WTC11 (cell line): ENCODE measurements at regions not wholly inside any gene's neighbourhood (a gene's known extent, or its start where the extent isn't known, plus 50 kb on each side); places are given as distances from the start of the nearest gene placed in this dataset.
A peak's percentile ranks its signal among the peaks of the same experiment; 100 is the strongest.
"Not testable (repeated sequence)": the region's sequence is repeated elsewhere in the genome, so short reads cannot be mapped to it uniquely, and the experiment has no call there.

ENCODE experiments used
- ATAC-seq: fragments of 200-7000 bp; cut with Tn5 transposase; 2 replicates; pipeline ENCODE4 v1.10.0; 2021; ENCODE audit warnings: mild to moderate bottlenecking, moderate library complexity
- CTCF ChIA-PET: fragments of 300-600 bp; sonication (Branson Sonifier 250); formaldehyde crosslinking; loops from one replicate; lab custom pipeline; 2021; ENCODE audit warnings: antibody characterized with exemption; lab: Charles Lee
- POLR2A ChIA-PET: fragments of 350-600 bp; sonication (Branson Sonifier 250); formaldehyde crosslinking; loops from one replicate; lab custom pipeline; 2021; ENCODE audit warnings: antibody characterized with exemption; lab: Charles Lee
- DNase-seq: peaks from one replicate; pipeline ENCODE4 v3.0.0; 2021; ENCODE audit warnings: low spot score
- H3K27ac Mint-ChIP-seq: 2 replicates; pipeline ENCODE4 v1.8.0; 2021; ENCODE audit warnings: mixed read lengths
- H3K27me3 Mint-ChIP-seq: 2 replicates; pipeline ENCODE4 v1.8.0; 2021; ENCODE audit warnings: low read depth, mild to moderate bottlenecking, moderate library complexity, mixed read lengths
- H3K36me3 Mint-ChIP-seq: 2 replicates; pipeline ENCODE4 v1.8.0; 2021; ENCODE audit warnings: mixed read lengths
- H3K4me1 Mint-ChIP-seq: 2 replicates; pipeline ENCODE4 v1.8.0; 2022; ENCODE audit warnings: mixed read lengths
- H3K4me3 Mint-ChIP-seq: 2 replicates; pipeline ENCODE4 v1.8.0; 2021; ENCODE audit warnings: mild to moderate bottlenecking, moderate library complexity, mixed read lengths
- H3K9me3 Mint-ChIP-seq: 2 replicates; pipeline ENCODE4 v1.8.0; 2021; ENCODE audit warnings: mixed read lengths
- AFF4 ChIP-seq: sonication (generic); formaldehyde crosslinking; IDR thresholded peaks from 2 replicates; pipeline ENCODE4 v1.8.1; 2023; ENCODE audit warnings: mild to moderate bottlenecking, missing genetic modification reagents, borderline replicate concordance
- ESRRA ChIP-seq: sonication (generic); formaldehyde crosslinking; IDR thresholded peaks from 2 replicates; pipeline ENCODE4 v1.8.1; 2022; ENCODE audit warnings: mild to moderate bottlenecking, missing genetic modification reagents, borderline replicate concordance
- FOXJ3 ChIP-seq: sonication (generic); formaldehyde crosslinking; IDR thresholded peaks from 2 replicates; pipeline ENCODE4 v1.9.0; 2021; ENCODE audit warnings: missing genetic modification reagents, mild to moderate bottlenecking, borderline replicate concordance
- GTF2I ChIP-seq: fragments of 250-450 bp; sonication (Bioruptor Pico); conservative IDR thresholded peaks from 2 replicates; pipeline ENCODE4 v1.4.0; 2021; ENCODE audit warnings: mild to moderate bottlenecking
- MAX ChIP-seq: sonication (generic); formaldehyde crosslinking; IDR thresholded peaks from 2 replicates; pipeline ENCODE4 v1.8.0; 2022; ENCODE audit warnings: mild to moderate bottlenecking, missing genetic modification reagents
- NFE2L1 ChIP-seq: sonication (generic); formaldehyde crosslinking; IDR thresholded peaks from 2 replicates; pipeline ENCODE4 v1.8.1; 2023; ENCODE audit warnings: missing genetic modification reagents
- NR3C1 ChIP-seq: sonication (generic); formaldehyde crosslinking; conservative IDR thresholded peaks from 2 replicates; pipeline ENCODE4 v1.8.1; 2023; ENCODE audit warnings: low read depth, mild to moderate bottlenecking, missing genetic modification reagents
- PRDM15 ChIP-seq: sonication (generic); formaldehyde crosslinking; IDR thresholded peaks from 2 replicates; pipeline ENCODE4 v1.8.0; 2022; ENCODE audit warnings: missing genetic modification reagents
- RORB ChIP-seq: fragments of 250-450 bp; sonication (Bioruptor Pico); IDR thresholded peaks from 2 replicates; pipeline ENCODE4 v1.9.0; 2021; ENCODE audit warnings: mild to moderate bottlenecking
- SOX15 ChIP-seq: fragments of 250-450 bp; sonication (Bioruptor Pico); IDR thresholded peaks from 2 replicates; pipeline ENCODE4 v1.9.0; 2021; ENCODE audit warnings: mild to moderate bottlenecking
- TCF7 ChIP-seq: sonication (generic); formaldehyde crosslinking; IDR thresholded peaks from 2 replicates; pipeline ENCODE4 v1.8.0; 2022; ENCODE audit warnings: mild to moderate bottlenecking, low read depth, missing genetic modification reagents, moderate library complexity
- TEAD1 ChIP-seq: sonication (generic); formaldehyde crosslinking; IDR thresholded peaks from 2 replicates; pipeline ENCODE4 v1.8.0; 2022; ENCODE audit warnings: mild to moderate bottlenecking, missing genetic modification reagents
- ZBTB21 ChIP-seq: sonication (generic); formaldehyde crosslinking; IDR thresholded peaks from 2 replicates; pipeline ENCODE4 v1.8.1; 2023; ENCODE audit warnings: mild to moderate bottlenecking, missing genetic modification reagents, borderline replicate concordance
- ZNF232 ChIP-seq: sonication (generic); formaldehyde crosslinking; IDR thresholded peaks from 2 replicates; pipeline ENCODE4 v1.8.0; 2022; ENCODE audit warnings: mild to moderate bottlenecking, missing genetic modification reagents
- ZNF425 ChIP-seq: fragments of 250-450 bp; sonication (Bioruptor Pico); conservative IDR thresholded peaks from 2 replicates; pipeline ENCODE4 v1.9.0; 2021; ENCODE audit warnings: mild to moderate bottlenecking
- ZNF532 ChIP-seq: fragments of 250-450 bp; sonication (Bioruptor Pico); IDR thresholded peaks from 2 replicates; pipeline ENCODE4 v1.9.0; 2021; ENCODE audit warnings: mild to moderate bottlenecking, borderline replicate concordance

GRCh38 chrX:46325312-46325877 is 219.8 kb downstream of the ZNF674 start:
- CTCF ChIA-PET = no interaction called here
- DNase-seq = peak; percentile 22

GRCh38 chrX:46324166-46324565 is 221.1 kb downstream of the ZNF674 start:
- Mint-ChIP-seq H3K9me3 (no peaks in the 10 kb centered on the region), H3K27me3 (no peaks in the 10 kb centered on the region; the same call in 1 of the 2 replicates), H3K4me1 (peaks cover 46% of the 10 kb centered on the region), H3K36me3 (no peaks in the 10 kb centered on the region), H3K27ac (no peak overlapping the region), H3K4me3 (no peak overlapping the region)
- ATAC-seq (no peak), DNase-seq (no peak)
- TF ChIP-seq GTF2I (no peak), NR3C1 (no peak), SOX15 (CRISPR knock-in tag) (no peak), AFF4 (CRISPR knock-in tag) (no peak), ZNF232 (no peak), NFE2L1 (CRISPR knock-in tag) (no peak), PRDM15 (CRISPR knock-in tag) (no peak)
- POLR2A ChIA-PET = no interaction called here
- CTCF ChIA-PET = no interaction called here

More at GRCh38 chrX:46325312-46325877, 219.8 kb downstream of the ZNF674 start:
- TF ChIP-seq TCF7 (CRISPR knock-in tag) (no peak), TEAD1 (CRISPR knock-in tag) (no peak), FOXJ3 (CRISPR knock-in tag) (no peak), ESRRA (no peak), MAX (CRISPR knock-in tag) (no peak), ZNF532 (CRISPR knock-in tag) (no peak), ZNF425 (CRISPR knock-in tag) (no peak), ZBTB21 (no peak), RORB (no peak)
- H3K27ac Mint-ChIP-seq = peak overlapping the region; percentile 100
- H3K36me3 Mint-ChIP-seq = no peaks in the 10 kb centered on the region
- peak overlapping the region; percentile 33; the same call in 1 of the 2 replicates for H3K4me3 Mint-ChIP-seq
- peak; percentile 11; the same call in 1 of the 2 replicates for ATAC-seq
- POLR2A ChIA-PET = no interaction called here
- H3K4me1 Mint-ChIP-seq = peaks cover 45% of the 10 kb centered on the region
- no peaks in the 10 kb centered on the region; the same call in none of the 2 replicates for H3K27me3 Mint-ChIP-seq
- H3K9me3 Mint-ChIP-seq = no peaks in the 10 kb centered on the region

GRCh38 chrX:46322929-46323328 is 222.3 kb downstream of the ZNF674 start:
- H3K4me3 Mint-ChIP-seq, H3K27me3 Mint-ChIP-seq, H3K27ac Mint-ChIP-seq, ATAC-seq, CTCF ChIA-PET, POLR2A ChIA-PET, DNase-seq, H3K9me3 Mint-ChIP-seq, H3K36me3 Mint-ChIP-seq: not testable (repeated sequence)
- H3K4me1 Mint-ChIP-seq = peaks cover 40% of the 10 kb centered on the region
